UCSD-AML1 (cell line): ENCODE measurements at regions not wholly inside any gene's neighbourhood (a gene's known extent, or its start where the extent isn't known, plus 50 kb on each side); places are given as distances from the start of the nearest gene placed in this dataset.

Source experiments
- DNase-seq: peaks from one replicate; lab custom pipeline; 2025; ENCODE audit not compliant: unreplicated experiment; lab: John Stamatoyannopoulos, UW

DNA sequence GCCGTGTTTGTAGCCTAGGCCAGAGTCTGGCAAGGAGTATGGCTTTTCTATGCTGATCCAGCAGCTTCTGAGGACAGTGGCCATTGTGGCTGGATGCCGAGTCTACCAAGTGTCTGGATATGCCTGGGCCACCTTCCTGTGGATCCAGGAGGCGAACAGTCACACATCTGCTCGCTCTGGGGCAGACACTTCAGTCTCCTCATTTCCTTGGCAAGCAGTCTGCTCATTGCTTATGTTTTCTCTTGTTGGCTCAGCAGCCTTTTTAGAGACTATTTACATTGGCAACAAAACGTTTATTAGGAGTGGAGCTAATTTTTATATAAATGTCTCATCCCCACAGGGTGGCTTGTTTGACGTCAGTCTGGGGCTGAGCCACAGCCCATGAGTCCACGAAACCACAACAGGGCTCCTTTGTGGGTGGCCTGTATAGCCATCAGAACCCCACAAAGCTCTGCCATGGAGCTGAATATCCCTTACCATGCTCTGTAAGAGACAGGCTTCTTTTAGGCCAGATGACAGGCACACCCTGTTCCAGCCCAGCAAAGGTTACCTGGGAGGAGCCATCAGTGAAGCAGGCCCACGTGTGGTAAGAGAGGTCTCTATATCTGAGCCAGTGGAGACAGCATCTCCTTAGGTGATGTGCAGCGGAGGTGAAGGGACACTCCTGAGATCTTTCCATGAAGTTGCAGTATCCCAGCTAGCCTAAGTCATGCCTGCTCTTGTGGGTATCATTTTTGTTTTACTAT lies 221.7 kb downstream of the DIRAS2 start:
- no peak for DNase-seq

- no peak for DNase-seq
Observed at GRCh38 chr9:90421786-90422185, 220.8 kb downstream of the DIRAS2 start.

GRCh38 chr9:90423661-90424193 lies 218.9 kb downstream of the DIRAS2 start:
- no peak for DNase-seq

- no peak for DNase-seq
Observed at GRCh38 chr9:90428517-90428916, 214.1 kb downstream of the DIRAS2 start.

GRCh38 chr9:90432951-90433350 lies 209.7 kb downstream of the DIRAS2 start:
- DNase-seq = no peak

GRCh38 chr9:90433398-90433941 lies 209.2 kb downstream of the DIRAS2 start:
- DNase-seq = no peak

DNA sequence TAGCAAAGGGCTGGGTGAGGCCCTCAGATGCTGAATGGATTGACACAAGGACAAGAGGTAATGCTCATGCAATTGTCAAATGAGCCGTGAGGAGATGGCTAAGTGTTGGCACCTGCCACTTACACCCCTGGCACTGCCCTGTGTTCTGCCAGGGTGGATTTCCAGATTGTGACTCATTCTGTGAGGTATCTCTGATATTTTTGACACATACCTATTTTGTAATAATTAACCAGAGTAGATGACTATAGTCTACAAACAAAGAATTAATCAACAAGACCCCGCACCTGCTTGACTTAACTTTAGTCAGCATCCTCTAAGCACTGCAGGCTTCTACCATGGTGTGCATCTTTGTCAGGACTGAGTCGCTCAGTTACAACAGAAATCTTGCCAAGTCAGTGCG lies 200.8 kb downstream of the DIRAS2 start:
- DNase-seq = no peak

- no peak for DNase-seq
Observed at GRCh38 chr9:90442723-90443122, 199.9 kb downstream of the DIRAS2 start.

- no peak for DNase-seq
Observed at GRCh38 chr9:90444609-90445204, 197.9 kb downstream of the DIRAS2 start.

- DNase-seq = no peak
Observed at GRCh38 chr9:90445391-90445790, 197.2 kb downstream of the DIRAS2 start.

GRCh38 chr9:90446200-90446948 lies 196.2 kb downstream of the DIRAS2 start:
- DNase-seq = no peak

DNA sequence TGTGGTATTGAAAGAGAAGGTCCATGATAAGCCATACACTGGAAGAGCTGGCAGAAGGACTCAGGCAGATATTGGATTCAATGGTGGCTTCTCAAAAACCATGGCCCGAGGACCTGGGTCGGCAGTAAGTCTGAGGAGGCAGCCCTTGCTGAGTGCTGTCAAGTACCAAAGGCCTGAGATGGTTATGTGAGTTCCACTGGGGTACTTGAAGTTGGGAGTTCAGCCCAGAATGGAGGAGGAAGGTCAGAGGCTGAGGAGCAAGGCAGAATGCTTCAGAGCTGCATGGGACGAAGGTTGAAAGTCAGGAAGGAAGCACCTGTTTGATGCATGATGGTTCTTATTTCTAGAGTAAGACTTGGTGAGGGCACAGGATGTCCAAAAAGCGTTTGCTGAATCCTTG lies 194.9 kb downstream of the DIRAS2 start:
- DNase-seq = no peak

- DNase-seq = no peak
Observed at GRCh38 chr9:90449213-90449925, 193.3 kb downstream of the DIRAS2 start.

- DNase-seq = no peak
Observed at GRCh38 chr9:90451804-90452203, 190.8 kb downstream of the DIRAS2 start.

GRCh38 chr9:90455316-90455715 lies 187.3 kb downstream of the DIRAS2 start:
- no peak for DNase-seq

DNA sequence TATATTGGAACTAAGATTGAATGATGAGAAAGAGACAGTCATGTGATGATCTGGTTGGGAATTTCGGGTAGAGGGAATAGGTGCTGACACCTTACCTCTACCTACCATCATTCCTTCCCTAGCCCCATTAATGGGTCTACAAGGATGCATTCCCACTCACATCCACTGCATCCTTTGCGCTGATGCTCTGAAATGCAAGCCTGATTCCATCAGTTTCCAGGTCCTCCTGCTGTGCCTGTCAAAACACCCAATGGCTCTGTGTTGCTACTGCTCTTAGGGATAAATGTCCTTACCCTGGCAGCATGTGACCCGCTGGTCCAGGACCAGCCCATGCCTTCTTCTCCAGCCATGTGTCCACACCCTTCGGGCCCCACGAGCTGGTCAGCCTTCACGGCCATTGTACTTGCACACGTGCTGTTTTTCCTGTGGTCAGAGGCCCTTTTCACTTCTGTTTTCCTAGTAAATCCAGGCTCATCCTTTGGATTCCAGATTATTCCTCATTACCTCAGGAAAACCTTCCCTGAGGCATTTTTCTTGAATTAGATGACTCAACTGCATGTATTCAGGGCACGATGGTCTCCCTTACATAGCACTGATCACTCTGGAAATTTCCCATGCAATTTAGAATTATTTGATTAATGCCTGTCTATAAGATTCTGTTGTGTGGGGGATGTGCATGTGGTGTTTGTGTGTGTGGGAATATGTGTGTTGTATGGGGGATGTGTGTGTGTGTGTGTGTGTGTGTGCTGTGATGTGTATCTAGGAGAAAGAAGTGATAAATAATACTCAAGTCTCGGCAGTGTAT lies 185.0 kb downstream of the DIRAS2 start:
- DNase-seq = no peak

DNA sequence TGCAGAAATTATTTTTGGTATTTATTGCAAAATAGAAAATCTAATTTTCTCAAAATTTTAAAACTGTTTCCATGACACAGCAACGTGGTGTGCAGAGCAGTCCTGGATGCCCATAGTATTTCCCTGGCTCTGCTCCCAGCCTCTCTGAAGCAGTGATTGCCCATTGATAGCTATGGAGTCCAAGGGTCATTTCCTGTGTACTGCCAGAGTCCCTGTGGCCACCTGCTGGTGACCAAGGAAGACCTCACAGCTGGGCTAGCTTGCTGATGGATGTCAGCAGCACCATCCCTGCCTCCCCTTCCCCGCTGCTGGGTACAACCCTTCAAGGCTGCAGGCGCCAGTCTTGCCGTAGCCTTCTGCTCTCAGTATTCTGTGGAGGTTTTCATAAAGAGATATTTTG lies 184.1 kb downstream of the DIRAS2 start:
- no peak for DNase-seq

GRCh38 chr9:90459321-90459720 lies 183.3 kb downstream of the DIRAS2 start:
- DNase-seq = no peak

GRCh38 chr9:90460220-90460619 lies 182.4 kb downstream of the DIRAS2 start:
- DNase-seq = no peak

DNA sequence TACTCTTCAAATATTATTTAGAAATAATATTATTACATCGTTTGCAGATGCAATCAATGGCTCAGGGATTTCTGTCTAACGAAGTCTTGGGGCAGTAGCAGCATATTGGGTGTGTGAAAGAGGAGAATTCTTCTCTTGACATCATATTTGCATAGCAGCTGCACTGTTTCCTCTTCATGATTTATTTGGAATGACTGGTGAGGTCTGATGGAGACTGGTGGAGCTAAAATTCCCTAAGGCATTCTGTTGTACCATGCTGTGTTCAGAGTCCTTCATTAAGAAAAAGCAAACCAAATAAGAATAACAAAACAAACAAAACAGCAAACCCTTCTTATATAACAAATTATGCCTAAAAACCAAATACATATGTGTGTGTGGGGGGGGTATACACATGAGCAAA lies 177.6 kb downstream of the DIRAS2 start:
- no peak for DNase-seq
